Lung (tissue), 11 donors: ENCODE measurements at regions not wholly inside any gene's neighbourhood (a gene's known extent, or its start where the extent isn't known, plus 50 kb on each side); places are given as distances from the start of the nearest gene placed in this dataset.

Experiments used
- ATAC-seq: fragments of 200-7000 bp; cut with Tn5 transposase; one replicate; pipeline ENCODE4 v1.9.1; 2020; ENCODE audit warnings: moderate number of reproducible peaks; ENCODE audit not compliant: insufficient read depth, low FRiP score
- DNase-seq, 3 donors: peaks; one replicate each; pipeline ENCODE4 v3.0.0-alpha.2; 2013 to 2017
- H3K27ac ChIP-seq, 2 donors: one replicate each; pipeline ENCODE4 v1.5.1; 2013; ENCODE audit warnings: mild to moderate bottlenecking in 2 of 2, moderate library complexity in 2 of 2, control low read depth in 1 of 2, inconsistent platforms in 1 of 2, low read depth in 1 of 2, low read length in 1 of 2
- H3K27me3 ChIP-seq, 3 donors: one replicate each; pipeline ENCODE4 v1.5.1; 2013; ENCODE audit warnings: low read length in 2 of 3; ENCODE audit not compliant: control insufficient read depth in 3 of 3, insufficient read depth in 3 of 3
- H3K36me3 ChIP-seq, 4 donors: one replicate each; pipeline ENCODE4 v1.5.1; 2013; ENCODE audit warnings: low read length in 4 of 4, mild to moderate bottlenecking in 1 of 4, moderate library complexity in 1 of 4; ENCODE audit not compliant: control insufficient read depth in 4 of 4, insufficient read depth in 4 of 4
- H3K4me1 ChIP-seq, 5 donors: one replicate each; pipeline ENCODE4 v1.5.1; 2013; ENCODE audit warnings: low read length in 5 of 5, mild to moderate bottlenecking in 2 of 5, moderate library complexity in 1 of 5; ENCODE audit not compliant: control insufficient read depth in 5 of 5, insufficient read depth in 5 of 5
- H3K4me3 ChIP-seq: one replicate; pipeline ENCODE4 v1.5.1; 2013; ENCODE audit warnings: mild to moderate bottlenecking, control low read depth, moderate library complexity
- H3K9ac ChIP-seq, 2 donors: one replicate each; pipeline ENCODE4 v1.5.1; 2013; ENCODE audit warnings: low read length in 2 of 2, control low read depth in 1 of 2; ENCODE audit not compliant: insufficient read depth in 1 of 2
- H3K9me3 ChIP-seq, 4 donors: one replicate each; pipeline ENCODE4 v1.5.1; 2013; ENCODE audit warnings: low read length in 3 of 4, mild to moderate bottlenecking in 1 of 4, moderate library complexity in 1 of 4; ENCODE audit not compliant: control insufficient read depth in 4 of 4, insufficient read depth in 3 of 4
- WGBS, 2 donors: extraction: QIAGEN DNeasy Blood & Tissue Kit; methylation state at CpG; one replicate each; pipeline ENCODE4 v1.1.7; 2013; 5-methylcytosine and 5-hydroxymethylcytosine counted together
- TF ChIP-seq, protein P1 (sequence below): IDR thresholded peaks from 2 replicates; pipeline ENCODE4 v1.5.1; 2012; ENCODE audit warnings: mild to moderate bottlenecking; ENCODE audit errors: control extremely low read depth, extremely low read depth
- donor health status: control.
- donor health status: control.
- donor health status: Bipolar disorder and iron deficiency.
- donor health status: healthy.
- donor health status: DM: yes; HTN: yes; CAD: no.

GRCh38 chr4:156247470-156247869 lies 293.8 kb upstream of the CTSO start:
- TF ChIP-seq, protein P1, sequence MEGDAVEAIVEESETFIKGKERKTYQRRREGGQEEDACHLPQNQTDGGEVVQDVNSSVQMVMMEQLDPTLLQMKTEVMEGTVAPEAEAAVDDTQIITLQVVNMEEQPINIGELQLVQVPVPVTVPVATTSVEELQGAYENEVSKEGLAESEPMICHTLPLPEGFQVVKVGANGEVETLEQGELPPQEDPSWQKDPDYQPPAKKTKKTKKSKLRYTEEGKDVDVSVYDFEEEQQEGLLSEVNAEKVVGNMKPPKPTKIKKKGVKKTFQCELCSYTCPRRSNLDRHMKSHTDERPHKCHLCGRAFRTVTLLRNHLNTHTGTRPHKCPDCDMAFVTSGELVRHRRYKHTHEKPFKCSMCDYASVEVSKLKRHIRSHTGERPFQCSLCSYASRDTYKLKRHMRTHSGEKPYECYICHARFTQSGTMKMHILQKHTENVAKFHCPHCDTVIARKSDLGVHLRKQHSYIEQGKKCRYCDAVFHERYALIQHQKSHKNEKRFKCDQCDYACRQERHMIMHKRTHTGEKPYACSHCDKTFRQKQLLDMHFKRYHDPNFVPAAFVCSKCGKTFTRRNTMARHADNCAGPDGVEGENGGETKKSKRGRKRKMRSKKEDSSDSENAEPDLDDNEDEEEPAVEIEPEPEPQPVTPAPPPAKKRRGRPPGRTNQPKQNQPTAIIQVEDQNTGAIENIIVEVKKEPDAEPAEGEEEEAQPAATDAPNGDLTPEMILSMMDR = no peak

GRCh38 chr4:156243015-156243414 lies 289.3 kb upstream of the CTSO start:
- no peak overlapping the region for H3K4me3 ChIP-seq
- 83 to 95% methylated on average over 4 of the region's 4 CpGs for WGBS, 2 donors
- DNase-seq = no peak
- no peak for ATAC-seq
- H3K27me3 ChIP-seq = no peaks in the 10 kb centered on the region
- TF ChIP-seq, protein P1 = no peak
- H3K9me3 ChIP-seq = no peaks in the 10 kb centered on the region
- H3K27ac ChIP-seq = no peak overlapping the region
- no peaks in the 10 kb centered on the region for H3K4me1 ChIP-seq
- no peaks in the 10 kb centered on the region for H3K36me3 ChIP-seq
- H3K9ac ChIP-seq = no peak overlapping the region

More at GRCh38 chr4:156247470-156247869, 293.8 kb upstream of the CTSO start:
- H3K9me3 ChIP-seq = no peaks in the 10 kb centered on the region
- WGBS, 2 donors = 45 to 46% methylated on average over 2 of the region's 2 CpGs
- DNase-seq (no peak), ATAC-seq (no peak)
- no peaks in the 10 kb centered on the region for H3K4me1 ChIP-seq
- H3K36me3 ChIP-seq = no peaks in the 10 kb centered on the region
- H3K27me3 ChIP-seq = no peaks in the 10 kb centered on the region
- no peak overlapping the region for H3K27ac ChIP-seq
- no peak overlapping the region for H3K9ac ChIP-seq
- no peak overlapping the region for H3K4me3 ChIP-seq

- peaks cover 0 to under 1% (median 0%) of the 10 kb centered on the region in 5 donors for H3K4me1 ChIP-seq
- WGBS, 2 donors = 70 to 84% methylated on average over 4 of the region's 4 CpGs
- no peak overlapping the region for H3K27ac ChIP-seq
- ATAC-seq (no peak), DNase-seq (no peak)
- no peak overlapping the region for H3K4me3 ChIP-seq
- H3K9ac ChIP-seq = no peak overlapping the region
- TF ChIP-seq, protein P1 = no peak
- no peaks in the 10 kb centered on the region for H3K9me3 ChIP-seq
- no peaks in the 10 kb centered on the region for H3K27me3 ChIP-seq
- no peaks in the 10 kb centered on the region for H3K36me3 ChIP-seq
Measured at GRCh38 chr4:156242390-156242789, 288.7 kb upstream of the CTSO start.

GRCh38 chr4:156241896-156242295 lies 288.2 kb upstream of the CTSO start:
- Histone ChIP-seq H3K4me1 (peaks cover 0 to 4% (median 0%) of the 10 kb centered on the region in 5 donors), H3K9ac (no peak overlapping the region), H3K36me3 (no peaks in the 10 kb centered on the region), H3K27ac (no peak overlapping the region), H3K4me3 (no peak overlapping the region), H3K27me3 (no peaks in the 10 kb centered on the region), H3K9me3 (no peaks in the 10 kb centered on the region)
- 92 to 96% methylated on average over 2 of the region's 2 CpGs for WGBS, 2 donors
- TF ChIP-seq, protein P1 = no peak
- ATAC-seq (no peak), DNase-seq (no peak)
